ENCODE measurements at regions not wholly inside any gene's neighbourhood (a gene's known extent, or its start where the extent isn't known, plus 50 kb on each side); places are given as distances from the start of the nearest gene placed in this dataset.

- WGBS, 2 donors, result 64 to 69% methylated on average over 5 of the region's 5 CpGs
- Histone ChIP-seq H3K27ac (ENCODE audit: low read depth in 2 of 2, low read length in 1 of 2) (no peak overlapping the region), H3K36me3 (ENCODE audit: control insufficient read depth in 2 of 2, insufficient read depth in 2 of 2, low read length in 1 of 2) (no peaks in the 10 kb centered on the region), H3K4me1 (ENCODE audit: control insufficient read depth in 2 of 2, insufficient read depth in 2 of 2, low read length in 1 of 2) (no peaks in the 10 kb centered on the region), H3K4me3 (ENCODE audit: low read depth in 1 of 2, low read length in 2 of 2) (no peak overlapping the region), H3K27me3 (ENCODE audit: control insufficient read depth in 1 of 2, insufficient read depth in 2 of 2, low read length in 2 of 2) (no peaks in the 10 kb centered on the region), H3K9me3 (ENCODE audit: control insufficient read depth in 2 of 2, insufficient read depth in 1 of 2, low read depth in 1 of 2, low read length in 1 of 2) (no peaks in the 10 kb centered on the region)
These were observed 183.3 kb downstream of the MED10 start for GRCh38 chr5:6194906-6195612.

GRCh38 chr5:6194261-6194875 is 184.0 kb downstream of the MED10 start:
- no peak overlapping the region for H3K4me3 ChIP-seq (ENCODE audit: low read depth in 1 of 2, low read length in 2 of 2)
- no peaks in the 10 kb centered on the region for H3K27me3 ChIP-seq (ENCODE audit: control insufficient read depth in 1 of 2, insufficient read depth in 2 of 2, low read length in 2 of 2)
- H3K9me3 ChIP-seq (ENCODE audit: control insufficient read depth in 2 of 2, insufficient read depth in 1 of 2, low read depth in 1 of 2, low read length in 1 of 2), result no peaks in the 10 kb centered on the region
- H3K27ac ChIP-seq (ENCODE audit: low read depth in 2 of 2, low read length in 1 of 2), result no peak overlapping the region
- H3K36me3 ChIP-seq (ENCODE audit: control insufficient read depth in 2 of 2, insufficient read depth in 2 of 2, low read length in 1 of 2), result no peaks in the 10 kb centered on the region
- WGBS, 2 donors, result 90 to 92% methylated on average over 13 of the region's 13 CpGs
- no peaks in the 10 kb centered on the region for H3K4me1 ChIP-seq (ENCODE audit: control insufficient read depth in 2 of 2, insufficient read depth in 2 of 2, low read length in 1 of 2)

- Histone ChIP-seq H3K27ac (ENCODE audit: low read depth in 2 of 2, low read length in 1 of 2) (no peak overlapping the region), H3K27me3 (ENCODE audit: control insufficient read depth in 1 of 2, insufficient read depth in 2 of 2, low read length in 2 of 2) (no peaks in the 10 kb centered on the region), H3K36me3 (ENCODE audit: control insufficient read depth in 2 of 2, insufficient read depth in 2 of 2, low read length in 1 of 2) (no peaks in the 10 kb centered on the region), H3K4me1 (ENCODE audit: control insufficient read depth in 2 of 2, insufficient read depth in 2 of 2, low read length in 1 of 2) (no peaks in the 10 kb centered on the region), H3K4me3 (ENCODE audit: low read depth in 1 of 2, low read length in 2 of 2) (no peak overlapping the region), H3K9me3 (ENCODE audit: control insufficient read depth in 2 of 2, insufficient read depth in 1 of 2, low read depth in 1 of 2, low read length in 1 of 2) (no peaks in the 10 kb centered on the region)
- whole genome bisulfite sequencing, 2 donors, result 65 to 70% methylated on average over 8 of the region's 8 CpGs
These were observed 185.0 kb downstream of the MED10 start for GRCh38 chr5:6193310-6193709.

- H3K9me3 ChIP-seq (ENCODE audit: control insufficient read depth in 2 of 2, insufficient read depth in 1 of 2, low read depth in 1 of 2, low read length in 1 of 2), result no peaks in the 10 kb centered on the region
- no peaks in the 10 kb centered on the region for H3K4me1 ChIP-seq (ENCODE audit: control insufficient read depth in 2 of 2, insufficient read depth in 2 of 2, low read length in 1 of 2)
- H3K36me3 ChIP-seq (ENCODE audit: control insufficient read depth in 2 of 2, insufficient read depth in 2 of 2, low read length in 1 of 2), result no peaks in the 10 kb centered on the region
- no peaks in the 10 kb centered on the region for H3K27me3 ChIP-seq (ENCODE audit: control insufficient read depth in 1 of 2, insufficient read depth in 2 of 2, low read length in 2 of 2)
- H3K27ac ChIP-seq (ENCODE audit: low read depth in 2 of 2, low read length in 1 of 2), result no peak overlapping the region
- H3K4me3 ChIP-seq (ENCODE audit: low read depth in 1 of 2, low read length in 2 of 2), result no peak overlapping the region
- 68 to 78% methylated on average over 7 of the region's 7 CpGs for WGBS, 2 donors
These were observed 187.5 kb downstream of the MED10 start for GRCh38 chr5:6190838-6191237.

GRCh38 chr5:6188976-6189375 is 189.4 kb downstream of the MED10 start:
- 88 to 89% methylated on average over 8 of the region's 8 CpGs for WGBS, 2 donors
- H3K27me3 ChIP-seq (ENCODE audit: control insufficient read depth in 1 of 2, insufficient read depth in 2 of 2, low read length in 2 of 2), result no peaks in the 10 kb centered on the region

GRCh38 chr5:6188344-6188743 is 190.0 kb downstream of the MED10 start:
- Histone ChIP-seq H3K27me3 (ENCODE audit: control insufficient read depth in 1 of 2, insufficient read depth in 2 of 2, low read length in 2 of 2) (no peaks in the 10 kb centered on the region), H3K9me3 (ENCODE audit: control insufficient read depth in 2 of 2, insufficient read depth in 1 of 2, low read depth in 1 of 2, low read length in 1 of 2) (no peaks in the 10 kb centered on the region), H3K4me1 (ENCODE audit: control insufficient read depth in 2 of 2, insufficient read depth in 2 of 2, low read length in 1 of 2) (no peaks in the 10 kb centered on the region), H3K4me3 (ENCODE audit: low read depth in 1 of 2, low read length in 2 of 2) (no peak overlapping the region), H3K36me3 (ENCODE audit: control insufficient read depth in 2 of 2, insufficient read depth in 2 of 2, low read length in 1 of 2) (no peaks in the 10 kb centered on the region), H3K27ac (ENCODE audit: low read depth in 2 of 2, low read length in 1 of 2) (no peak overlapping the region)
- 78 to 80% methylated on average over 6 of the region's 6 CpGs for WGBS, 2 donors

More at GRCh38 chr5:6188976-6189375, 189.4 kb downstream of the MED10 start:
- Histone ChIP-seq H3K9me3 (ENCODE audit: control insufficient read depth in 2 of 2, insufficient read depth in 1 of 2, low read depth in 1 of 2, low read length in 1 of 2) (no peaks in the 10 kb centered on the region), H3K27ac (ENCODE audit: low read depth in 2 of 2, low read length in 1 of 2) (no peak overlapping the region), H3K4me3 (ENCODE audit: low read depth in 1 of 2, low read length in 2 of 2) (no peak overlapping the region), H3K36me3 (ENCODE audit: control insufficient read depth in 2 of 2, insufficient read depth in 2 of 2, low read length in 1 of 2) (no peaks in the 10 kb centered on the region), H3K4me1 (ENCODE audit: control insufficient read depth in 2 of 2, insufficient read depth in 2 of 2, low read length in 1 of 2) (no peaks in the 10 kb centered on the region)

- Histone ChIP-seq H3K36me3 (ENCODE audit: control insufficient read depth in 2 of 2, insufficient read depth in 2 of 2, low read length in 1 of 2) (no peaks in the 10 kb centered on the region), H3K27me3 (ENCODE audit: control insufficient read depth in 1 of 2, insufficient read depth in 2 of 2, low read length in 2 of 2) (no peaks in the 10 kb centered on the region), H3K27ac (ENCODE audit: low read depth in 2 of 2, low read length in 1 of 2) (no peak overlapping the region), H3K9me3 (ENCODE audit: control insufficient read depth in 2 of 2, insufficient read depth in 1 of 2, low read depth in 1 of 2, low read length in 1 of 2) (no peaks in the 10 kb centered on the region), H3K4me1 (ENCODE audit: control insufficient read depth in 2 of 2, insufficient read depth in 2 of 2, low read length in 1 of 2) (no peaks in the 10 kb centered on the region), H3K4me3 (ENCODE audit: low read depth in 1 of 2, low read length in 2 of 2) (no peak overlapping the region)
- WGBS, 2 donors, result 70 to 75% methylated on average over 4 of the region's 4 CpGs
These were observed 190.8 kb downstream of the MED10 start for GRCh38 chr5:6187501-6187900.

- Histone ChIP-seq H3K36me3 (ENCODE audit: control insufficient read depth in 2 of 2, insufficient read depth in 2 of 2, low read length in 1 of 2) (no peaks in the 10 kb centered on the region), H3K27ac (ENCODE audit: low read depth in 2 of 2, low read length in 1 of 2) (no peak overlapping the region), H3K4me3 (ENCODE audit: low read depth in 1 of 2, low read length in 2 of 2) (no peak overlapping the region), H3K9me3 (ENCODE audit: control insufficient read depth in 2 of 2, insufficient read depth in 1 of 2, low read depth in 1 of 2, low read length in 1 of 2) (no peaks in the 10 kb centered on the region), H3K4me1 (ENCODE audit: control insufficient read depth in 2 of 2, insufficient read depth in 2 of 2, low read length in 1 of 2) (no peaks in the 10 kb centered on the region), H3K27me3 (ENCODE audit: control insufficient read depth in 1 of 2, insufficient read depth in 2 of 2, low read length in 2 of 2) (no peaks in the 10 kb centered on the region)
- 93 to 95% methylated on average over 6 of the region's 6 CpGs for WGBS, 2 donors
These were observed 192.8 kb downstream of the MED10 start for GRCh38 chr5:6185574-6185973.

GRCh38 chr5:6184481-6184880 is 193.9 kb downstream of the MED10 start:
- Histone ChIP-seq H3K4me3 (ENCODE audit: low read depth in 1 of 2, low read length in 2 of 2) (no peak overlapping the region), H3K27me3 (ENCODE audit: control insufficient read depth in 1 of 2, insufficient read depth in 2 of 2, low read length in 2 of 2) (no peaks in the 10 kb centered on the region), H3K27ac (ENCODE audit: low read depth in 2 of 2, low read length in 1 of 2) (no peak overlapping the region), H3K9me3 (ENCODE audit: control insufficient read depth in 2 of 2, insufficient read depth in 1 of 2, low read depth in 1 of 2, low read length in 1 of 2) (no peaks in the 10 kb centered on the region), H3K36me3 (ENCODE audit: control insufficient read depth in 2 of 2, insufficient read depth in 2 of 2, low read length in 1 of 2) (no peaks in the 10 kb centered on the region), H3K4me1 (ENCODE audit: control insufficient read depth in 2 of 2, insufficient read depth in 2 of 2, low read length in 1 of 2) (no peaks in the 10 kb centered on the region)
- 81 to 89% methylated on average over 1 of the region's 1 CpG for WGBS, 2 donors
